ENCODE measurements at regions not wholly inside any gene's neighbourhood (a gene's known extent, or its start where the extent isn't known, plus 50 kb on each side); places are given as distances from the start of the nearest gene placed in this dataset.

DNA sequence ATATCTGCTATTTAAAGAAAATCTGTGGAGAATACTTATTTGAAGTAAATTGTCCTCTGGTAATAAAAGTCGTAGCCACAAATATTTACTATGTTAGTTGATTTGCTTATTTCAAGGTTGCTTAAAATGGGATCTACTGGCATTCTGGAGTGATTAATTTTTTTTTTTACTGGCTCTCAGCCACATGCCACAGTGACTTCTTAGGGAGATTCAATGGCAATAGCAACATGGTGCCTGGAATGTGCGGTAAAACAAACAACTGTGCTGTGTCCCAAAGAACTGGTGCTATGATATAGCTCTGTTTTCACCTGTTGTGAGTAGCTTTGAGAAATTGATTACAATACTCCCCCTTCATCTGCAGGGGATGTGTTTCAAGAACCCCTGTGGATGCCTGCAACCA, 324.3 kb downstream of the GPAT3 start:
- Histone ChIP-seq H3K4me3 (no peak overlapping the region), H3K27me3 (no peaks in the 10 kb centered on the region), H3K4me1 (no peaks in the 10 kb centered on the region), H3K27ac (no peak overlapping the region), H3K36me3 (no peaks in the 10 kb centered on the region), H3K9me3 (no peaks in the 10 kb centered on the region)
- DNase-seq = no peak
- TF ChIP-seq, protein P1, sequence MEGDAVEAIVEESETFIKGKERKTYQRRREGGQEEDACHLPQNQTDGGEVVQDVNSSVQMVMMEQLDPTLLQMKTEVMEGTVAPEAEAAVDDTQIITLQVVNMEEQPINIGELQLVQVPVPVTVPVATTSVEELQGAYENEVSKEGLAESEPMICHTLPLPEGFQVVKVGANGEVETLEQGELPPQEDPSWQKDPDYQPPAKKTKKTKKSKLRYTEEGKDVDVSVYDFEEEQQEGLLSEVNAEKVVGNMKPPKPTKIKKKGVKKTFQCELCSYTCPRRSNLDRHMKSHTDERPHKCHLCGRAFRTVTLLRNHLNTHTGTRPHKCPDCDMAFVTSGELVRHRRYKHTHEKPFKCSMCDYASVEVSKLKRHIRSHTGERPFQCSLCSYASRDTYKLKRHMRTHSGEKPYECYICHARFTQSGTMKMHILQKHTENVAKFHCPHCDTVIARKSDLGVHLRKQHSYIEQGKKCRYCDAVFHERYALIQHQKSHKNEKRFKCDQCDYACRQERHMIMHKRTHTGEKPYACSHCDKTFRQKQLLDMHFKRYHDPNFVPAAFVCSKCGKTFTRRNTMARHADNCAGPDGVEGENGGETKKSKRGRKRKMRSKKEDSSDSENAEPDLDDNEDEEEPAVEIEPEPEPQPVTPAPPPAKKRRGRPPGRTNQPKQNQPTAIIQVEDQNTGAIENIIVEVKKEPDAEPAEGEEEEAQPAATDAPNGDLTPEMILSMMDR (IDR thresholded peaks at IDR 0.05) = no peak
- intact Hi-C loops (cut with DNase I; ENCODE audit: low total_unique reads) = no loop called here

DNA sequence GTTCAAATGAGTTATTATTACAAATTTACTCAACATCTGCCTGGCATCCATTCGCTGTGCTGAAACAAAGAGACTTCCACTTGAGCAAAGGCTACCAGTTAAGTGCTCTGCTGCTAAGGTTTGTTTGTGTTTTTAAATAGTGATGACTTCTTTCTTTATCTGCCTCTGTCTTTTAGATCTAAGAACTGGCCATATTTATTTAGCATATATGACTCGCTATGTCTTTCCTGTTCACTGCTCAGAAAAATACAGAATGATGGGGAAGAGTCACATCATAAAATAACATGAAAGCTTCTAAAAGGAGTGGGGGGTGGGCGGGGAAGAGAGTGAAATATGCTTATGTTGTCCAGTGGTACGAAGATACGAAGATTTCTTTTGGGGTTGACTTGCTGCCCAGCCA, 322.2 kb downstream of the GPAT3 start:
- no peak overlapping the region for H3K4me3 ChIP-seq
- no peaks in the 10 kb centered on the region for H3K36me3 ChIP-seq
- no peaks in the 10 kb centered on the region for H3K4me1 ChIP-seq
- H3K9me3 ChIP-seq = no peaks in the 10 kb centered on the region
- DNase-seq = no peak
- H3K27me3 ChIP-seq = no peaks in the 10 kb centered on the region
- intact Hi-C loops (cut with DNase I; ENCODE audit: low total_unique reads) = no loop called here
- TF ChIP-seq, protein P1 (IDR thresholded peaks at IDR 0.05) = no peak
- H3K27ac ChIP-seq = no peak overlapping the region

DNA sequence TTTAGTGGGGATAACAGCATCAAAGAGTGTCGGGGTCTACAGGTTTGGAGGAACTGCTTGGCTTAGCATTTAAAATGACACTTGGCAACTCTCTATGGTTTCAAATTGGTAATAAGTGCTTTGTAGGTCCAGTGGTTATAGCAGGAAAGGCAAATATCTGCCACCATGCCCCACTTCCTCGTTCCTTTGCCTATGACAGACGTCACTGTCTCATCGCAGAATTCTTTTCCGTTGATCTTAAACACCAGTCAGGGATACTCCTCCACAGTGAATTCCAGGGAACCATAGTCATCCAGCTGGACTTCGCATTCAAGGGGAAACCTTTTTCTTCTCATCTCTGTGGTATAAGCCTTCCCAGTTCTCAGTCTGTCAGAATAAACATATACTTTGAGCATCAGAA, 319.1 kb downstream of the GPAT3 start:
- DNase-seq = no peak
- Histone ChIP-seq H3K27me3 (no peaks in the 10 kb centered on the region), H3K36me3 (no peaks in the 10 kb centered on the region), H3K9me3 (no peaks in the 10 kb centered on the region), H3K27ac (no peak overlapping the region), H3K4me3 (no peak overlapping the region), H3K4me1 (no peaks in the 10 kb centered on the region)
- TF ChIP-seq, protein P1 (IDR thresholded peaks at IDR 0.05) = no peak
- intact Hi-C loops (cut with DNase I; ENCODE audit: low total_unique reads) = no loop called here

DNA sequence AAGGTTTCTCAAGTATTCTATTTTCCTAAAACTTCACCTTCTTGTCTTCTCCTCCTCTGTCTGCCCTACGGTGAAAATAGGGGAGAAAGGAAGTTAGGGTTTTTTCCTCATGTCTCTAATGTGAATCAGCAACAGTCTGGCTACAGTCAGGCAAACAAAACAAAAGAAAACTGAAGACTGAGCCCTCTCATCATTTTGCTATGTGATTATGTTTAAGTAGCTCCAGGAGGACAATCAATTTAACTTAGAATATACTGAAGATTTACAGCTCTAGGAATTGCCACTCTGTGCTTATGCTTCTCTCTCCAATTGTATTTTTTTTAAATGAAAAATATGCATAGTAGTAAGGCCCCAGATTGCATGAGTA, 316.2 kb downstream of the GPAT3 start:
- Histone ChIP-seq H3K27me3 (no peaks in the 10 kb centered on the region), H3K9me3 (no peaks in the 10 kb centered on the region), H3K4me3 (no peak overlapping the region), H3K36me3 (no peaks in the 10 kb centered on the region), H3K4me1 (no peaks in the 10 kb centered on the region), H3K27ac (no peak overlapping the region)
- intact Hi-C loops (cut with DNase I; ENCODE audit: low total_unique reads) = no loop called here
- TF ChIP-seq, protein P1 (IDR thresholded peaks at IDR 0.05) = no peak
- DNase-seq = no peak

DNA sequence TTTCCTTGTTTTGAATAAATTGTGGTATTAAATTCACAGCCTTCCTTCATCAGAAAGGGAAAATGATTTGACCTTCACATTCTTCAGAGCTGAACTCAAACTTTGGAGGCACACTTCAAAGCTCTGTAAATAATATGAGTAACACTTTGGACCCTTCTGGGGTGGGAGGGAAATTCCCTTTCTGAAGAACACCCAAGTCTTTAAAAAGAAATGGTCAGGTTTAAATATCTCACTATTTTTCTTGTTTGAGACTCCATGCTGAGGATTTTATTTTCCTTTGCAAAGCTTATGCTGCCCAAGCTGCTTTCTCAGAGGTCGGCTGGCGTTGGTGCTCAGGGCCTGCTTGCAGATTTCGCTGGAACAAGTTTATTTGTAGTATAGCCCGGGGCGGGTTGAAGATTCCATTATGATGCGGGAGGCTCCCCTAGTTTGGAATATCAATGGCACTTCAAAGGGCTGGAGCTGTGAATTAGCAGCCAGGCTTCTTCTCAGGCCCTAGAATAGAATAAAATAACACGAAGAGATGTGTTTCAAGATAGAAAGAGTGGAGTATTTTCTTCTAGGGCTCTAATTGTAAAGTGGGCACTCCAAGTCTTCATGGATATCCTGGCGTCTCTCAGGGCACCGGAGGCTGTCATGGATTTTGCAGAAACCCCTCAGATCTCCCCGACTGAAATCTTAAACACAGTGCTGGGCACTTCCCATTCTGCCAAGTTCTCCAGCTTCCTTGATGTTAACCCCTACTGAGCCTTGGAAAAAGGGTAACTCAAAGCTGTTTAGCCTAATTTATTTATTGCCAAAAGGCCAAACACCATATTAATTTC, 315.6 kb downstream of the GPAT3 start:
- TF ChIP-seq, protein P1 (IDR thresholded peaks at IDR 0.05) = no peak
- Histone ChIP-seq H3K27ac (no peak overlapping the region), H3K27me3 (no peaks in the 10 kb centered on the region), H3K9me3 (no peaks in the 10 kb centered on the region), H3K4me3 (no peak overlapping the region), H3K4me1 (no peaks in the 10 kb centered on the region), H3K36me3 (no peaks in the 10 kb centered on the region)
- intact Hi-C loops (cut with DNase I; ENCODE audit: low total_unique reads) = no loop called here
- no peak for DNase-seq
